Fibroblast of lung (primary cell): ENCODE measurements at regions not wholly inside any gene's neighbourhood (a gene's known extent, or its start where the extent isn't known, plus 50 kb on each side); places are given as distances from the start of the nearest gene placed in this dataset.

ENCODE experiments used
- CTCF ChIP-seq, 2 donors: IDR thresholded peaks in 1 of 2; conservative IDR thresholded peaks in 1 of 2; 1 replicate in 1 of 2; 2 replicates in 1 of 2; pipeline ENCODE4 v1.5.1; 2011 to 2012; ENCODE audit warnings: low read length in 2 of 2, control low read depth in 1 of 2, inconsistent platforms in 1 of 2, low read depth in 1 of 2, mild to moderate bottlenecking in 1 of 2
- EZH2 ChIP-seq: IDR thresholded peaks from 2 replicates; pipeline ENCODE4 v1.5.1; 2012; ENCODE audit warnings: low read length, control low read depth, mild to moderate bottlenecking; ENCODE audit errors: missing control alignments

DNA sequence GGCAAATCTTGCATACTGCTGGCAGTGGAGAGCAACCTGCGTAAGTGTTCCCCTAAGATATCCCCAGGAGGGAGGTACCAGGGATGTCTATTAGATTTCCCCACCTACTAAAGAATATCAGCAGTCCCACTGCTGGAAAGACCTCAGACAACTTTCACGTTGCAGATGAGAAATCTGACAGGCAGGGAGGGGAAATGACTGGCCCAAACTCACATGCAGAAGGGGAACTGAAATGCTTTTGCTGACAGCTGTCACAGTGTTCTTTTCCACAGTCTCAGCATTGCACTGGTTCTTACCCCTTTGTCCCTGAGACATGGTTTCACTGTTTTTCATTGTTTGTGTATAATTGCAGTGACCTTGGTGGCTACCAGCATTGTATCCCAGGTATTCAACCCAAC is 84.8 kb upstream of the ATP1A1 start:
- TF ChIP-seq CTCF (conservative IDR thresholded peaks at IDR 0.05 in 1 of 2, IDR thresholded peaks at IDR 0.05 in 1 of 2; ENCODE audit: low read depth in 1 of 2, low read length in 2 of 2) = no peak
- TF ChIP-seq EZH2 = no peak
